ENCODE measurements at regions not wholly inside any gene's neighbourhood (a gene's known extent, or its start where the extent isn't known, plus 50 kb on each side); places are given as distances from the start of the nearest gene placed in this dataset.

DNA sequence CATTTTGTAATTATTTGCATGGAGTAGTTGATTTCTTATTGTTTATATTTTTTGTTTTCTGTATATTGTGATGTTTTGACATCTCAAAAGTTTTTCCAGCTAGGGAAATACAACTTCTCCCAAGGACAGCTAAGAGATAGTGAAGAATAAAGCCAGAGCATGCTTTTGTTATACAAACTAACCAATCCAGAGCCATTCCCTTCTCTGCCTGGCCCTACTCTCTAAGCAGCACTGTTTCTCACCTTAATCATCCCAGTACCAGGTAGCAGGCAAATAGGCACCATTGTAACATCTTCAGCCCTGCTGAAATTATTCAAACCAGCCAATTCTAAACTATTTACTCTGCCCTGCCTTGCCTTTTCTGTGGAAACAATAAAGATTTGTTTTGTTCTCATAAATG lies 1063.4 kb upstream of the CHAC2 start:
- H3K27me3 ChIP-seq (ENCODE audit: control insufficient read depth, insufficient read depth, low read length): no peaks in the 10 kb centered on the region
- TF ChIP-seq, protein P1, sequence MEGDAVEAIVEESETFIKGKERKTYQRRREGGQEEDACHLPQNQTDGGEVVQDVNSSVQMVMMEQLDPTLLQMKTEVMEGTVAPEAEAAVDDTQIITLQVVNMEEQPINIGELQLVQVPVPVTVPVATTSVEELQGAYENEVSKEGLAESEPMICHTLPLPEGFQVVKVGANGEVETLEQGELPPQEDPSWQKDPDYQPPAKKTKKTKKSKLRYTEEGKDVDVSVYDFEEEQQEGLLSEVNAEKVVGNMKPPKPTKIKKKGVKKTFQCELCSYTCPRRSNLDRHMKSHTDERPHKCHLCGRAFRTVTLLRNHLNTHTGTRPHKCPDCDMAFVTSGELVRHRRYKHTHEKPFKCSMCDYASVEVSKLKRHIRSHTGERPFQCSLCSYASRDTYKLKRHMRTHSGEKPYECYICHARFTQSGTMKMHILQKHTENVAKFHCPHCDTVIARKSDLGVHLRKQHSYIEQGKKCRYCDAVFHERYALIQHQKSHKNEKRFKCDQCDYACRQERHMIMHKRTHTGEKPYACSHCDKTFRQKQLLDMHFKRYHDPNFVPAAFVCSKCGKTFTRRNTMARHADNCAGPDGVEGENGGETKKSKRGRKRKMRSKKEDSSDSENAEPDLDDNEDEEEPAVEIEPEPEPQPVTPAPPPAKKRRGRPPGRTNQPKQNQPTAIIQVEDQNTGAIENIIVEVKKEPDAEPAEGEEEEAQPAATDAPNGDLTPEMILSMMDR (IDR thresholded peaks at IDR 0.05; ENCODE audit: low read depth, low read length): no peak
- CTCF ChIA-PET: no interaction called here
- POLR2A ChIA-PET: no interaction called here
- no peak overlapping the region for H3K4me3 ChIP-seq (ENCODE audit: low read depth, low read length)
- no peak for DNase-seq (ENCODE audit: low read depth, low spot score)
- H3K9me3 ChIP-seq (ENCODE audit: control insufficient read depth, insufficient read depth, low read length): no peaks in the 10 kb centered on the region
- H3K27ac ChIP-seq (ENCODE audit: low read depth, low read length): no peak overlapping the region

DNA sequence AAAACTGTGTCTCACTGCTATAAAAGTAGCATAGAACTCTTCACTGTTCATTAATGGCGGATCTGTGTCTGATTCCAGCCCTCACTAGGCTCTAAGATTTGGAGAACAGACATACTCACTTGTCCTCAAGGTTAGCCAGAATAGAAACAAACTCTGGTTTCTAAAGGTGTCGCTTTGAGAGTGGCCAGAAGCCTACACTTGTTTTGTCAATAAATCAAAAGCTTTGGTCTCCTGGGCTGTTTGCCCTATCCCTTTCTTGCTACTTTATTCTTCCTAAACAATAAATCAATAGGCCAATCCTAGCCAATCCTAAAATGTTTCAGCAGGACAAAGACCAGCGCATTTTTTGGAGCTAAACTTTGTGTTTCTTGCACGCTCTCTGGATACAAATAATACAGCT lies 1064.6 kb upstream of the CHAC2 start:
- POLR2A ChIA-PET: no interaction called here
- TF ChIP-seq, protein P1 (IDR thresholded peaks at IDR 0.05; ENCODE audit: low read depth, low read length): no peak
- CTCF ChIA-PET: interaction anchor here (0.6 to 1.2 kb wide), 3 partner anchors 9 to 147 kb away, joined by 4 to 9 read pairs (median 4); no protein-coding TSS in a partner anchor

DNA sequence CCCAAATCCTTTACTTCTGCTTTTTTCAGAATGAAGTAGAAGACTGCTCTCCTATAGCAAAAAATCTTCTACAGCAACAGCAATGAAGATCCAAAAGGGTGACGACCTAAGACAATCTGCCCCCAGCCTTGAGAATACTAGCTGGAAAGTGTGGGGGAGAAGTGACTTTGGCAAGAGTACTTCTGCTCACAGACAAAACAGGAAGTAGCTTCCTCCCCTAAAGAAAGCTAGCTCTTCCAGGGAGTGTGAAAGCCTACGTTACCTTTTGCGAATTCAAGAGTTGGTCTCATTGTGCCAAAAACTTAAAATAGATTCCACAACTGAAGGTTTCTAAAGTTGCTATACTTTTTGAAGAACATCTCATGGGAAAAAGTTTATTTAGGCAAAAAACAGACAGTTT lies 1069.2 kb upstream of the CHAC2 start:
- TF ChIP-seq, protein P1 (IDR thresholded peaks at IDR 0.05; ENCODE audit: low read depth, low read length): no peak

More for the DNA sequence above, 1064.6 kb upstream of the CHAC2 start:
- no peak overlapping the region for H3K27ac ChIP-seq (ENCODE audit: low read depth, low read length)
- no peak overlapping the region for H3K4me3 ChIP-seq (ENCODE audit: low read depth, low read length)
- H3K27me3 ChIP-seq (ENCODE audit: control insufficient read depth, insufficient read depth, low read length): no peaks in the 10 kb centered on the region
- no peaks in the 10 kb centered on the region for H3K9me3 ChIP-seq (ENCODE audit: control insufficient read depth, insufficient read depth, low read length)
- DNase-seq (ENCODE audit: low read depth, low spot score): no peak

DNA sequence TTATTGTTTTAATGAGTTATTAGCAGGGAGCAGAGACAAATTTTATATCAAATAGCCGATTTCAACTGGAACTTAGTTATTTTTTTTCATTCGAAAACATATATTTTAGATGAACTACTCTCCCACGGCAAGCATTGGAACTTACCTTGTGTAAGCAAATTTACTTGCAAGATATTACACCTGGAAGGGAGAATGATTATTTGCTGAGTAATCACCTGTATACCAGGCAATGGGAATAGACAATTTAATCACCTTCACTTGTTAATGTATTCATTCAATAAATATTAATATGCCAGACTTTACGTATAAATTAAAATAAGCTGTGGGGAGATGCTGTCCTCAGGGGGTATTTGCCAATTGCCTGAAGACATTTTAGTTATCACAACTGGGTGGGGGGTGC lies 1069.9 kb upstream of the CHAC2 start:
- ChIA-PET POLR2A (no interaction called here), CTCF (no interaction called here)
- no peak for DNase-seq (ENCODE audit: low read depth, low spot score)
- Histone ChIP-seq H3K27ac (ENCODE audit: low read depth, low read length) (no peak overlapping the region), H3K9me3 (ENCODE audit: control insufficient read depth, insufficient read depth, low read length) (no peaks in the 10 kb centered on the region), H3K4me3 (ENCODE audit: low read depth, low read length) (no peak overlapping the region), H3K27me3 (ENCODE audit: control insufficient read depth, insufficient read depth, low read length) (no peaks in the 10 kb centered on the region)
- TF ChIP-seq, protein P1 (IDR thresholded peaks at IDR 0.05; ENCODE audit: low read depth, low read length): no peak

More for the DNA sequence above, 1069.2 kb upstream of the CHAC2 start:
- ChIA-PET CTCF (no interaction called here), POLR2A (no interaction called here)
- H3K27ac ChIP-seq (ENCODE audit: low read depth, low read length): no peak overlapping the region
- H3K27me3 ChIP-seq (ENCODE audit: control insufficient read depth, insufficient read depth, low read length): no peaks in the 10 kb centered on the region
- no peak for DNase-seq (ENCODE audit: low read depth, low spot score)
- H3K4me3 ChIP-seq (ENCODE audit: low read depth, low read length): no peak overlapping the region
- H3K9me3 ChIP-seq (ENCODE audit: control insufficient read depth, insufficient read depth, low read length): no peaks in the 10 kb centered on the region

DNA sequence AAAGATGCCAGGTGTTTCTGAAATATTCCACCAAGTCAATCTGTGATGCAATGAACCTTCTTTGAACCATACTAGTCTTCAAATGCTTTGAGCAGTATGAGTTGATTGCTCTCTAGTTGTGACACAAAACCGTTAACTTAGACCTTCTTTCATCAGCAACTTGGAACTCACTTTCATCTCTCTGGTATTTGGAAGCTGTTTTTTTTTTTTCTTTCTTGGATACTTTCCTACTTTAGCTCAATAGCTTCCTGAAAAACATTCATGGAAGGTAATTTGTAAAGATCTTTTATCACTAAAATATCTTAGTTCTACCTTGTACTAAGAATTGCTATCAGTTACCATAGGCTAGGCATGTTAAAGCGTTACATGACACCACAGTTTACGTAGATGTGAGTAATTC lies 1071.9 kb upstream of the CHAC2 start:
- Histone ChIP-seq H3K27ac (ENCODE audit: low read depth, low read length) (no peak overlapping the region), H3K27me3 (ENCODE audit: control insufficient read depth, insufficient read depth, low read length) (no peaks in the 10 kb centered on the region), H3K4me3 (ENCODE audit: low read depth, low read length) (no peak overlapping the region), H3K9me3 (ENCODE audit: control insufficient read depth, insufficient read depth, low read length) (no peaks in the 10 kb centered on the region)
- POLR2A ChIA-PET: no interaction called here
- TF ChIP-seq, protein P1 (IDR thresholded peaks at IDR 0.05; ENCODE audit: low read depth, low read length): no peak
- CTCF ChIA-PET: interaction anchor here (0.6 kb wide), 1 partner anchor 326 kb away, joined by 3 read pairs; no protein-coding TSS in a partner anchor
- no peak for DNase-seq (ENCODE audit: low read depth, low spot score)

Data from AG04450 (cell line).